ENCODE measurements at regions not wholly inside any gene's neighbourhood (a gene's known extent, or its start where the extent isn't known, plus 50 kb on each side); places are given as distances from the start of the nearest gene placed in this dataset.

DNA sequence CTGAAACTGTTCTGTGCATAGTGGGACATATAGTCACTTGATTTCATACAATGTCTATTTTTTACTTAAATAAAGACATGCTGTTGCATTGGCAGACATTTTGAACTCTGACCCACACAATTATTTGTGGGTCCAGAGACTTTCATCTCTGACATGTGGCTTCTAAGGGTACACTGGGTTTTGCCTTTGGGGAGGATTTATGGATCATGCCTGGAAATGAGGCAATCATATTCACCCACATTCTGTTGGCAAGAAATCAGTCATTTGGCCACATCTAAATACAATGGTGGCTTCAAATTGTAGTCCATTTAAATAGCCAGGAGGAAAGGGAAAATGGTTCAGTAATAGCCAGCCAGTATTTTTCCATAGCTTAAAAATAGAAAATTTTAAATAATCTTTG, 238.3 kb upstream of the KLF12 start:
- DNase-seq = no peak
- Mint-ChIP-seq H3K4me1 (no peaks in the 10 kb centered on the region), H3K27ac (no peak overlapping the region), H3K36me3 (no peaks in the 10 kb centered on the region), H3K4me3 (no peak overlapping the region), H3K9me3 (no peaks in the 10 kb centered on the region), H3K27me3 (no peaks in the 10 kb centered on the region)
- no peak for ATAC-seq (ENCODE audit: low read depth)
- POLR2A ChIA-PET = no interaction called here

DNA sequence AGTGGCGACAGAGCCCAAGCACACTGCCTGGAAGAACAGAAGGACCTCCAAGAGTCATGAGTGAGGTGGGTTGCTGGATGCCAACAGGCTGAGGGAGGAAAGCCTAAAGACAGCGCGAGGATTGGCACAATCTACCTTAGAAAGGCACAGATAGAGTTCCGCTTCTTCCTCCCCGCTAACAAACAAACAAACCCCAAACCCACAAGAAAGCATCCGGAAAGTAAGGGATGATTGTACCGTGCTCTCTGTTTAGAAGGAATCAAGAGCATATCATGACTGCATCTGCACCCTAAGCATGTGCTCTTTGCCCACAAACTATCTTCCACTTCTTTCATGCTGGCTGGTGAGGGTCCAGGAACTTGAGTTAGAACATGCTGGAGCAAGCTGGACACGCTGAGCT, 233.0 kb upstream of the KLF12 start:
- no peak overlapping the region for H3K4me3 Mint-ChIP-seq
- H3K27ac Mint-ChIP-seq = no peak overlapping the region
- ATAC-seq (ENCODE audit: low read depth) = no peak
- no peaks in the 10 kb centered on the region for H3K4me1 Mint-ChIP-seq
- peaks cover 1% of the 10 kb centered on the region for H3K9me3 Mint-ChIP-seq
- POLR2A ChIA-PET = no interaction called here
- H3K36me3 Mint-ChIP-seq = no peaks in the 10 kb centered on the region
- H3K27me3 Mint-ChIP-seq = no peaks in the 10 kb centered on the region
- no peak for DNase-seq

DNA sequence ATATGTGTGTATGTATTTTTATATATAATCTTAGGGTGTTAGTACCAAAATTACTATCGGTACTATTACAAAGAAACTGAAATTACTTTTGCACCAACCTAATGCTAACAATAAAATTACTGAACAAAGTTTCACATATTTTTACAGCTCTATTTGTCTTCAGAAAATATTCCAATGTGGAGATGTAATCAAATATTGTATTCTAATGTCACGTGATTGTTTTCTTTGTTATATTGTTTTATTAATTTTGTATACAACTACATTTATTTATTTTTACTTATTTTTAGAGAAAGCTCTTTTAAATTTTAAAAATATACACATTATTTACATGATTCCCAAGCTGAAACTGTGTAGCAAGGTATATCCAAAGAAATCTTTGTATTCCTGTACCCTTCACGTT, 227.1 kb upstream of the KLF12 start:
- no peak for DNase-seq
- H3K27ac Mint-ChIP-seq = no peak overlapping the region
- H3K4me3 Mint-ChIP-seq = no peak overlapping the region
- H3K27me3 Mint-ChIP-seq = no peaks in the 10 kb centered on the region
- ATAC-seq (ENCODE audit: low read depth) = no peak
- no peaks in the 10 kb centered on the region for H3K9me3 Mint-ChIP-seq
- no peaks in the 10 kb centered on the region for H3K36me3 Mint-ChIP-seq
- no peaks in the 10 kb centered on the region for H3K4me1 Mint-ChIP-seq
- POLR2A ChIA-PET = no interaction called here

GRCh38 chr13:74346960-74347359, 212.8 kb upstream of the KLF12 start:
- Mint-ChIP-seq H3K27me3 (no peaks in the 10 kb centered on the region), H3K27ac (no peak overlapping the region), H3K4me3 (no peak overlapping the region), H3K9me3 (peaks cover 18% of the 10 kb centered on the region), H3K4me1 (peaks cover 3% of the 10 kb centered on the region), H3K36me3 (peaks cover 6% of the 10 kb centered on the region)
- ATAC-seq (ENCODE audit: low read depth) (no peak), DNase-seq (no peak)
- POLR2A ChIA-PET = no interaction called here

DNA sequence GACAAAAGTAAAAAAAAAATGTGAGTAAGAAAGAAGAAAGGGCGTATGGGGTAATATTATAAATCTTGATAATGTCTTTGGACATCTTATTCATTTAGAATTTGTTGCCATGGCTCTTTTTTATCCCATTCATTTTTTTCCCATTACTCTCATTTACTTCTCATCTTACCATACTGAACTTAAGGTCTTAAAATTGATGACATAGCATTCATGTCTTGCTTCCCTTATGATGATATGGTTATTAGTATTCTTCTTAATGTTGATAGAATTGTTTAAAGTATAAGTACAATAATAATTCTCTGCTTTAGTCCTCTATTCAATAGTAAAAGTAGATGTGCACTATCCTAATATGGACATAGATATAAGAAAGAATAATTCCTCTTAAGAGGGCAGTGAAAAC, 204.1 kb upstream of the KLF12 start:
- H3K4me3 Mint-ChIP-seq = no peak overlapping the region
- H3K27me3 Mint-ChIP-seq = no peaks in the 10 kb centered on the region
- no peaks in the 10 kb centered on the region for H3K36me3 Mint-ChIP-seq
- H3K27ac Mint-ChIP-seq = no peak overlapping the region
- POLR2A ChIA-PET = no interaction called here
- peaks cover 2% of the 10 kb centered on the region for H3K4me1 Mint-ChIP-seq
- ATAC-seq (ENCODE audit: low read depth) = no peak
- DNase-seq = no peak
- H3K9me3 Mint-ChIP-seq = peaks cover 4% of the 10 kb centered on the region

DNA sequence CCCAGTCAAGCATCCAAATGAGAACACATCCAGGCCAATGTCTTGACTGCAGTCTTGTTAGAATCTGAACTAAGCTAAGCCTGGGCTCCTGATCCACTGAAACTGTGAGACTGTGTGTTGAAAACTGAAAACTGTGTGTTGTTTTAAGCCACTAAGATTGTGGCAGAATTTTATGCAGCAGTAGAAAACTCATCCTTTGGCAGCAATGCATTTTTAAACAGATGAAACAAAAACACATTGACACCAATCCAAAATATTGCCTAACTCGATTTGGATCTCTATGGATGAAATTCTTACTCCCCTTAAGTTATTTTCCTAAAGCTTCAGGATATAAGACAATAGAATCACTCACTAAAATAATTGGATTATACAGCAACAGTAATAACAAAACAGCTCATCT, 202.3 kb upstream of the KLF12 start:
- H3K27me3 Mint-ChIP-seq = no peaks in the 10 kb centered on the region
- no peak overlapping the region for H3K4me3 Mint-ChIP-seq
- no peaks in the 10 kb centered on the region for H3K4me1 Mint-ChIP-seq
- POLR2A ChIA-PET = no interaction called here
- H3K36me3 Mint-ChIP-seq = no peaks in the 10 kb centered on the region
- ATAC-seq (ENCODE audit: low read depth) (no peak), DNase-seq (no peak)
- H3K9me3 Mint-ChIP-seq = peaks cover 3% of the 10 kb centered on the region
- H3K27ac Mint-ChIP-seq = no peak overlapping the region

DNA sequence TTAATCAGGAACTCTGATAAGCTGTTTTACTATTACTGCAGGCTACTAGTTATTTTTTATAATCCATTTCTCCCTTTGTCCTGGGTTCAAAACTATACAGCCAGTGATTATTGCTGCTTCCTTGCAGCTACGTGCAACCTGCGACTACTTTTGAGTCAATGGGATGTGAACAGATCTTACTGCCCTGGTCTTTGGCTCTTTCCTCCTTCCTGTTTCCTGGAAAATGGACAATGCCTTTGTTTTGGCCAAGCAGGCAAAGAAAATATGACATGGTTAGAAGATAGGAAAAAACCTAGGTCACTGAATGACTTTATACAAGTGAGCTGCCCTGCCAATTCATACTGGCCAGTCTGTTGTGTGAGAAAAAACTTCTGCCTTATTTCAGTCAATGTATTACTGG, 201.2 kb upstream of the KLF12 start:
- Mint-ChIP-seq H3K9me3 (peaks cover 1% of the 10 kb centered on the region), H3K36me3 (no peaks in the 10 kb centered on the region), H3K4me3 (no peak overlapping the region), H3K4me1 (no peaks in the 10 kb centered on the region), H3K27ac (no peak overlapping the region), H3K27me3 (no peaks in the 10 kb centered on the region)
- ATAC-seq (ENCODE audit: low read depth) (no peak), DNase-seq (no peak)
- POLR2A ChIA-PET = no interaction called here

GRCh38 chr13:74329962-74330361, 195.8 kb upstream of the KLF12 start:
- DNase-seq (no peak), ATAC-seq (ENCODE audit: low read depth) (no peak)
- Mint-ChIP-seq H3K4me3 (no peak overlapping the region), H3K36me3 (peaks cover 2% of the 10 kb centered on the region), H3K4me1 (no peaks in the 10 kb centered on the region), H3K27me3 (no peaks in the 10 kb centered on the region), H3K9me3 (peaks cover 3% of the 10 kb centered on the region), H3K27ac (no peak overlapping the region)
- POLR2A ChIA-PET = interaction anchor here (0.6 kb wide), 1 partner anchor 959 kb away, joined by 4 read pairs; no protein-coding TSS in a partner anchor

- POLR2A ChIA-PET = no interaction called here
- no peak overlapping the region for H3K27ac Mint-ChIP-seq
- ATAC-seq (ENCODE audit: low read depth) = no peak
These were observed 190.9 kb upstream of the KLF12 start for GRCh38 chr13:74325106-74325505.

DNA sequence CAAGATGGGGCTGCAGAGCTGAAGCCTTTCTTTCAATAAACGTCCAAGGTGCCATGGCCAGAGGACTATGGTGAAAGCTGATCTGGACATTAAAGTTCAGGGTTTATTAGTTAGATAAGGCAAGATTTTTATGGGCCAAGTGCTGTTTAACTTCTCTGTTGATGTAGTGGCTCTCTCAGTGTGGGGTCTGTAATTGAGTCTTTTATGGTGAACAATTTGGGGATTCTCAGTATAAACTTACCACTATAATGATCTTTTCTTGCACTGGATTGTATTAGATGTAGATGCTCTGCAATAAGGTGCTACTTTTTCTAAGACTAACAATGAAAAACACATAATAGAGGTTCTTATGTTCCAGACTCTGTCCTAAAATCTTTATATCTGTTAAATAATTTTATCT, 190.1 kb upstream of the KLF12 start:
- Mint-ChIP-seq H3K9me3 (peaks cover 2% of the 10 kb centered on the region), H3K36me3 (no peaks in the 10 kb centered on the region), H3K27ac (no peak overlapping the region), H3K4me3 (no peak overlapping the region), H3K27me3 (no peaks in the 10 kb centered on the region), H3K4me1 (no peaks in the 10 kb centered on the region)
- no peak for ATAC-seq (ENCODE audit: low read depth)
- DNase-seq = no peak
- POLR2A ChIA-PET = no interaction called here

More at GRCh38 chr13:74325106-74325505, 190.9 kb upstream of the KLF12 start:
- Mint-ChIP-seq H3K27me3 (no peaks in the 10 kb centered on the region), H3K4me3 (no peak overlapping the region), H3K4me1 (no peaks in the 10 kb centered on the region), H3K9me3 (peaks cover 2% of the 10 kb centered on the region), H3K36me3 (peaks cover 2% of the 10 kb centered on the region)
- no peak for DNase-seq

DNA sequence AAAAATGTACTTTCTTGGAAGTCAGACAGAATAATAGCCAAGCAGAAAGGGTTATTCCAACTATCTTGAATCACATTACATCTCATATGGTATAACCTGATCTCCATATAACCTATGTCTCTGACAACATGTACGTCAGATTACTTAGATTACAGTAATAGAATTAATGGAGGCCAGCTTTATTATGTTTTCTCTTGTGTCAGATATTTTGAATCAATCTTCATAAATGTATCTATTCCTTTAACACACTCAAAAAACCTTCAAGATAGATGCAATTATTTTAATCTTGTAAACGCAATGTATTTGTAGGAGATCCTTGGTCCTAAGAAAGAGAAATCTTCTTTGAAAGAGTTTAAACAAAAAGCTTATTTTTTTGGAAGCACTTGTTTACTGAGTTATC, 188.4 kb upstream of the KLF12 start:
- Mint-ChIP-seq H3K9me3 (peaks cover 2% of the 10 kb centered on the region), H3K27ac (no peak overlapping the region)

GRCh38 chr13:74320282-74320681, 186.1 kb upstream of the KLF12 start:
- ATAC-seq (ENCODE audit: low read depth) = no peak
- no peaks in the 10 kb centered on the region for H3K27me3 Mint-ChIP-seq
- peaks cover 5% of the 10 kb centered on the region for H3K4me1 Mint-ChIP-seq
- no peak overlapping the region for H3K4me3 Mint-ChIP-seq
- no peaks in the 10 kb centered on the region for H3K9me3 Mint-ChIP-seq
- H3K36me3 Mint-ChIP-seq = no peaks in the 10 kb centered on the region
- POLR2A ChIA-PET = no interaction called here
- H3K27ac Mint-ChIP-seq = no peak overlapping the region
- DNase-seq = no peak

More for the DNA sequence above, 188.4 kb upstream of the KLF12 start:
- DNase-seq = no peak
- Mint-ChIP-seq H3K27me3 (no peaks in the 10 kb centered on the region), H3K4me1 (no peaks in the 10 kb centered on the region), H3K4me3 (no peak overlapping the region), H3K36me3 (no peaks in the 10 kb centered on the region)
- POLR2A ChIA-PET = no interaction called here
- no peak for ATAC-seq (ENCODE audit: low read depth)

DNA sequence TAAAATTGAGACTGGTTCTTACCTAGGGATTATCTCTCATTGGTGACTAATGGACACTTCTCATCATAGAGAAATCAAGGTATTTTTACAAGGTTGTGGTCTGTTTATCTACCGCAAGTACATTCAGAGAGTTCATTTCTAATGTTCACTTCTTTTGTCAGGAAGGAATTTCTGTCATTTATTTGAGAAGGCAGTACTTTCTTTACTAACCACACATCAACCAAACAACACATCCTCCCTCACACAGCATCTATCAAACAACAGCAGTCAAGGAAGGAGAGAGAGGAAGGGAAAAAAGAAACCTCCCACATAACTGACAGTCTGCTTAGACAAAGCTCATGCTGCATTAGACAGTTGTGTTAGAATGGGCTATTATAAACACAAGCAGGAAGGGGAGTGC, 182.3 kb upstream of the KLF12 start:
- POLR2A ChIA-PET = no interaction called here
- ATAC-seq (ENCODE audit: low read depth) (peak; percentile 61), DNase-seq (no peak)
- no peaks in the 10 kb centered on the region for H3K27me3 Mint-ChIP-seq
- H3K27ac Mint-ChIP-seq = no peak overlapping the region
- H3K4me3 Mint-ChIP-seq = no peak overlapping the region
- H3K36me3 Mint-ChIP-seq = no peaks in the 10 kb centered on the region
- peaks cover 5% of the 10 kb centered on the region for H3K4me1 Mint-ChIP-seq
- H3K9me3 Mint-ChIP-seq = peaks cover 5% of the 10 kb centered on the region

- no peaks in the 10 kb centered on the region for H3K36me3 Mint-ChIP-seq
- no peaks in the 10 kb centered on the region for H3K4me1 Mint-ChIP-seq
- H3K9me3 Mint-ChIP-seq = peaks cover 8% of the 10 kb centered on the region
- POLR2A ChIA-PET = no interaction called here
- no peak overlapping the region for H3K27ac Mint-ChIP-seq
- DNase-seq (no peak), ATAC-seq (ENCODE audit: low read depth) (no peak)
- H3K27me3 Mint-ChIP-seq = no peaks in the 10 kb centered on the region
- H3K4me3 Mint-ChIP-seq = no peak overlapping the region
These were observed 172.3 kb upstream of the KLF12 start for GRCh38 chr13:74306496-74306895.

DNA sequence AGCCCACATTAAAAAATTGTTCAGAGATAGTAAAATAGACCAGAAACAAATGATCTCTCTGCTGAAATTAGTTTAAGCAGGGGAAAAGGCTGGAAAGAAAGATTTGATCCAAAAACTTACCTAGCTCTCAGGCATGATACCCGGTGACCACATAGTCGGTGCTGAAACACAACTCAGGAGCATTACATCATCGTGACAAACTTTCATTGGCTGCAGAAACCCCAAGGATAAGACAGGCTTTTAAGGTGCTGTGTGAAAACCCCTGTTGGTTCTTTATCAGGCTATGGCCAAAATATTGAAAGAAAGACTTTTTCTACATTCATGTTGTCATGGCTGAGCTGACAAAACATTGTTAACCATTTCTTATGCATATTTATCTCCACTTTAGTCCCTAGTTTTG, 171.7 kb upstream of the KLF12 start:
- no peaks in the 10 kb centered on the region for H3K27me3 Mint-ChIP-seq
- H3K4me1 Mint-ChIP-seq = no peaks in the 10 kb centered on the region
- peaks cover 8% of the 10 kb centered on the region for H3K9me3 Mint-ChIP-seq
- H3K27ac Mint-ChIP-seq = no peak overlapping the region
- no peak for ATAC-seq (ENCODE audit: low read depth)
- no peak overlapping the region for H3K4me3 Mint-ChIP-seq
- no peak for DNase-seq
- no peaks in the 10 kb centered on the region for H3K36me3 Mint-ChIP-seq
- POLR2A ChIA-PET = no interaction called here

All from activated naive CD8-positive, alpha-beta T cell treated with anti-CD3 and anti-CD28 coated beads, Interleukin-2, amount 10 ng/mL, durations not matched to agents 7 days and 5 days (primary cell).